ENCODE measurements at regions not wholly inside any gene's neighbourhood (a gene's known extent, or its start where the extent isn't known, plus 50 kb on each side); places are given as distances from the start of the nearest gene placed in this dataset.

DNA sequence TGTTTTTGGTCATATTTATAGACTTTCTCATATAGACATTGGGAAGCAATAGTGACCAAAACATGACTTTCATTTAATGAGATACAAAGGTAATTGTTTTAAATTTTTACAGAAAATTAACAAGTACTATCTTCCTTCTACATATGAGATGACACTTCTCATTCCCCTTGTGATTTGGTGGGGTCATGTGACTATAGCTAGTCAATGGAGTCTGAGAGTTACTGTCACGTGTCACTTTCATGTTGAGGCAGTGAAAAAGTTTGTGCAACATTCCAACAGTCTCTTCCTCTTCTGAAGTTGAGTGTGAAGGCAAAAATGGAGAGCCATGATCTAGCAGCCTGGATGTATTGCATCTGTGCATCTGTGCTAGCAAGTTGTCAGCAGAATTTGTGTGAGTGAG is 618.3 kb upstream of the LRRC4C start:
- Histone ChIP-seq H3K79me2 (ENCODE audit: insufficient read depth, low read length) (no peaks in the 10 kb centered on the region), H3K4me2 (ENCODE audit: insufficient read depth, low read length) (no peak overlapping the region), H2AFZ (ENCODE audit: low read depth, low read length) (no peak overlapping the region), H3K27me3 (ENCODE audit: insufficient read depth, low read length, poor library complexity) (no peaks in the 10 kb centered on the region), H4K20me1 (ENCODE audit: insufficient read depth, low read length) (no peaks in the 10 kb centered on the region), H3K27ac (ENCODE audit: low read length) (no peak overlapping the region), H3K9ac (ENCODE audit: low read depth, low read length) (no peak overlapping the region), H3K9me3 (ENCODE audit: insufficient read depth, low read length, severe bottlenecking) (no peaks in the 10 kb centered on the region), H3K4me1 (ENCODE audit: insufficient read depth, low read length) (no peaks in the 10 kb centered on the region), H3K36me3 (ENCODE audit: insufficient read depth, low read length) (no peaks in the 10 kb centered on the region), H3K4me3 (ENCODE audit: low read depth in 1 of 2, low read length in 2 of 2) (no peak overlapping the region)
- ATAC-seq (ENCODE audit: insufficient read depth, low read depth) = no peak
- DNase-seq = no peak
- TF ChIP-seq, protein P1, sequence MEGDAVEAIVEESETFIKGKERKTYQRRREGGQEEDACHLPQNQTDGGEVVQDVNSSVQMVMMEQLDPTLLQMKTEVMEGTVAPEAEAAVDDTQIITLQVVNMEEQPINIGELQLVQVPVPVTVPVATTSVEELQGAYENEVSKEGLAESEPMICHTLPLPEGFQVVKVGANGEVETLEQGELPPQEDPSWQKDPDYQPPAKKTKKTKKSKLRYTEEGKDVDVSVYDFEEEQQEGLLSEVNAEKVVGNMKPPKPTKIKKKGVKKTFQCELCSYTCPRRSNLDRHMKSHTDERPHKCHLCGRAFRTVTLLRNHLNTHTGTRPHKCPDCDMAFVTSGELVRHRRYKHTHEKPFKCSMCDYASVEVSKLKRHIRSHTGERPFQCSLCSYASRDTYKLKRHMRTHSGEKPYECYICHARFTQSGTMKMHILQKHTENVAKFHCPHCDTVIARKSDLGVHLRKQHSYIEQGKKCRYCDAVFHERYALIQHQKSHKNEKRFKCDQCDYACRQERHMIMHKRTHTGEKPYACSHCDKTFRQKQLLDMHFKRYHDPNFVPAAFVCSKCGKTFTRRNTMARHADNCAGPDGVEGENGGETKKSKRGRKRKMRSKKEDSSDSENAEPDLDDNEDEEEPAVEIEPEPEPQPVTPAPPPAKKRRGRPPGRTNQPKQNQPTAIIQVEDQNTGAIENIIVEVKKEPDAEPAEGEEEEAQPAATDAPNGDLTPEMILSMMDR (IDR thresholded peaks at IDR 0.05; ENCODE audit: borderline replicate concordance, extremely low read depth, low read length, poor library complexity, severe bottlenecking) = no peak
- no peak for TF ChIP-seq EZH2 (IDR thresholded peaks at IDR 0.05; ENCODE audit: borderline replicate concordance, low read depth, low read length, severe bottlenecking)

DNA sequence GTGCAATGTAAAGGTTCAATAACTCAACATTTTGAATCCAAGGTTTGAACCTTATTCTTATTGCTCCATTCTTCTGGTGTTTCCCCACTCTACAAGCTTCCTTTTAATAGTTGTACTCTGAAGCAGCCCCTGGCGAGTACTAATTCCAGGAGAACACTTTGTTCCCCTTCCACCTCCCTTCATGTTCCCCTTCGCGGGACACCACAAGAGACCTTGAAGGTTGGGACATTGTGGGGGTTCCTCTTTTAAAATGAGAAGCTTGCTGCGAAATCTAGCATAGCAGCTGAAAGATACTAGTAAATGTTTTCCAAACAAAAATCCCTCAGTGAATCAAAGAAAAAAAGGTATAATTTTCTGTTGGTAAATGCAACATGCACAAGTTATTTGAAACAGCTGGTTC is 626.3 kb upstream of the LRRC4C start:
- no peaks in the 10 kb centered on the region for H3K9me3 ChIP-seq (ENCODE audit: insufficient read depth, low read length, severe bottlenecking)
- no peak for TF ChIP-seq EZH2 (IDR thresholded peaks at IDR 0.05; ENCODE audit: borderline replicate concordance, low read depth, low read length, severe bottlenecking)
- TF ChIP-seq, protein P1 (IDR thresholded peaks at IDR 0.05; ENCODE audit: borderline replicate concordance, extremely low read depth, low read length, poor library complexity, severe bottlenecking) = no peak
- H3K36me3 ChIP-seq (ENCODE audit: insufficient read depth, low read length) = no peaks in the 10 kb centered on the region
- ATAC-seq (ENCODE audit: insufficient read depth, low read depth) (no peak), DNase-seq (no peak)
- H4K20me1 ChIP-seq (ENCODE audit: insufficient read depth, low read length) = no peaks in the 10 kb centered on the region
- H3K27ac ChIP-seq (ENCODE audit: low read length) = no peak overlapping the region
- no peak overlapping the region for H3K4me2 ChIP-seq (ENCODE audit: insufficient read depth, low read length)
- no peak overlapping the region for H2AFZ ChIP-seq (ENCODE audit: low read depth, low read length)
- H3K9ac ChIP-seq (ENCODE audit: low read depth, low read length) = no peak overlapping the region
- H3K4me3 ChIP-seq (ENCODE audit: low read depth in 1 of 2, low read length in 2 of 2) = no peak overlapping the region
- H3K4me1 ChIP-seq (ENCODE audit: insufficient read depth, low read length) = no peaks in the 10 kb centered on the region
- no peaks in the 10 kb centered on the region for H3K27me3 ChIP-seq (ENCODE audit: insufficient read depth, low read length, poor library complexity)
- H3K79me2 ChIP-seq (ENCODE audit: insufficient read depth, low read length) = no peaks in the 10 kb centered on the region

GRCh38 chr11:42093541-42093940 is 634.1 kb upstream of the LRRC4C start:
- H3K4me1 ChIP-seq (ENCODE audit: insufficient read depth, low read length) = no peaks in the 10 kb centered on the region
- no peak overlapping the region for H2AFZ ChIP-seq (ENCODE audit: low read depth, low read length)
- no peak overlapping the region for H3K4me2 ChIP-seq (ENCODE audit: insufficient read depth, low read length)
- H3K27me3 ChIP-seq (ENCODE audit: insufficient read depth, low read length, poor library complexity) = no peaks in the 10 kb centered on the region
- H3K9ac ChIP-seq (ENCODE audit: low read depth, low read length) = no peak overlapping the region
- H3K36me3 ChIP-seq (ENCODE audit: insufficient read depth, low read length) = no peaks in the 10 kb centered on the region
- no peaks in the 10 kb centered on the region for H4K20me1 ChIP-seq (ENCODE audit: insufficient read depth, low read length)
- no peak overlapping the region for H3K27ac ChIP-seq (ENCODE audit: low read length)
- TF ChIP-seq, protein P1 (IDR thresholded peaks at IDR 0.05; ENCODE audit: borderline replicate concordance, extremely low read depth, low read length, poor library complexity, severe bottlenecking) = no peak
- TF ChIP-seq EZH2 (IDR thresholded peaks at IDR 0.05; ENCODE audit: borderline replicate concordance, low read depth, low read length, severe bottlenecking) = no peak
- H3K4me3 ChIP-seq (ENCODE audit: low read depth in 1 of 2, low read length in 2 of 2) = no peak overlapping the region
- H3K79me2 ChIP-seq (ENCODE audit: insufficient read depth, low read length) = no peaks in the 10 kb centered on the region
- H3K9me3 ChIP-seq (ENCODE audit: insufficient read depth, low read length, severe bottlenecking) = no peaks in the 10 kb centered on the region
- ATAC-seq (ENCODE audit: insufficient read depth, low read depth) (no peak), DNase-seq (no peak)

- H3K9me3 ChIP-seq (ENCODE audit: insufficient read depth, low read length, severe bottlenecking) = no peaks in the 10 kb centered on the region
- H2AFZ ChIP-seq (ENCODE audit: low read depth, low read length) = no peak overlapping the region
- H3K27me3 ChIP-seq (ENCODE audit: insufficient read depth, low read length, poor library complexity) = no peaks in the 10 kb centered on the region
- no peaks in the 10 kb centered on the region for H3K79me2 ChIP-seq (ENCODE audit: insufficient read depth, low read length)
- no peak for TF ChIP-seq EZH2 (IDR thresholded peaks at IDR 0.05; ENCODE audit: borderline replicate concordance, low read depth, low read length, severe bottlenecking)
- TF ChIP-seq, protein P1 (IDR thresholded peaks at IDR 0.05; ENCODE audit: borderline replicate concordance, extremely low read depth, low read length, poor library complexity, severe bottlenecking) = no peak
- no peak overlapping the region for H3K27ac ChIP-seq (ENCODE audit: low read length)
- H3K4me2 ChIP-seq (ENCODE audit: insufficient read depth, low read length) = no peak overlapping the region
- DNase-seq (no peak), ATAC-seq (ENCODE audit: insufficient read depth, low read depth) (no peak)
- no peak overlapping the region for H3K4me3 ChIP-seq (ENCODE audit: low read depth in 1 of 2, low read length in 2 of 2)
- no peak overlapping the region for H3K9ac ChIP-seq (ENCODE audit: low read depth, low read length)
- H3K4me1 ChIP-seq (ENCODE audit: insufficient read depth, low read length) = no peaks in the 10 kb centered on the region
- H3K36me3 ChIP-seq (ENCODE audit: insufficient read depth, low read length) = no peaks in the 10 kb centered on the region
- H4K20me1 ChIP-seq (ENCODE audit: insufficient read depth, low read length) = no peaks in the 10 kb centered on the region
Measured at GRCh38 chr11:42098075-42098474, 638.6 kb upstream of the LRRC4C start.

Data from DND-41 (cell line).